SHP77 (cell line): ENCODE measurements at regions not wholly inside any gene's neighbourhood (a gene's known extent, or its start where the extent isn't known, plus 50 kb on each side); places are given as distances from the start of the nearest gene placed in this dataset.
"Not testable (repeated sequence)": the region's sequence is repeated elsewhere in the genome, so short reads cannot be mapped to it uniquely, and the experiment has no call there.

Experiments used
- DNase-seq, 2 experiments: peaks; one replicate each; lab custom pipeline; 2025; lab: John Stamatoyannopoulos, UW

- no peak for DNase-seq
These were observed 289.7 kb upstream of the VSTM2A start for GRCh38 chr7:54252256-54253035.

- no peak for DNase-seq
These were observed 289.2 kb upstream of the VSTM2A start for GRCh38 chr7:54253036-54253373.

- DNase-seq = no peak
These were observed 286.9 kb upstream of the VSTM2A start for GRCh38 chr7:54255242-54255641.

- no peak for DNase-seq
These were observed 283.0 kb upstream of the VSTM2A start for GRCh38 chr7:54259185-54259584.

- DNase-seq = no peak
These were observed 281.2 kb upstream of the VSTM2A start for GRCh38 chr7:54260941-54261371.

DNA sequence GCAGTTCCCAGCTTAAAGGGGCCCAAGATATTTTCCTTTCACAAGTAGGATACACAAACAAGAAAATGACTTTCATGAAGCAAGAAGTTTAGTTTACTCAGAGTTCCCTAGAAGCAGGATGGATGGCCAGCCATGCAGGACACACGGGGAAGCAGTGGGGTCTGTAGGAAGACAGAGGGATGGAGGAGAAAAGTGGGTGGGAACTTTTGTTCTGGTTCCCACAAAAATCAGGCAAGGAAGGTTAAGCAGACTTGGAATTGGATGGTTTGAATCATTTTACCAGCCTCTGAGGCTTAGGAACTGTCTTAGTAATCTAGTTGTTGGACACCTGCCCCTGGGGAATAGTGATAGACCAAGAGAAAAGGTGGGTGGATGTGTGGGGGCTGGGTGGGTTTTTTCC, 263.3 kb upstream of the VSTM2A start:
- DNase-seq = no peak

- no peak for DNase-seq
These were observed 249.8 kb upstream of the VSTM2A start for GRCh38 chr7:54292171-54292925.

GRCh38 chr7:54299426-54299825, 242.7 kb upstream of the VSTM2A start:
- no peak for DNase-seq

DNA sequence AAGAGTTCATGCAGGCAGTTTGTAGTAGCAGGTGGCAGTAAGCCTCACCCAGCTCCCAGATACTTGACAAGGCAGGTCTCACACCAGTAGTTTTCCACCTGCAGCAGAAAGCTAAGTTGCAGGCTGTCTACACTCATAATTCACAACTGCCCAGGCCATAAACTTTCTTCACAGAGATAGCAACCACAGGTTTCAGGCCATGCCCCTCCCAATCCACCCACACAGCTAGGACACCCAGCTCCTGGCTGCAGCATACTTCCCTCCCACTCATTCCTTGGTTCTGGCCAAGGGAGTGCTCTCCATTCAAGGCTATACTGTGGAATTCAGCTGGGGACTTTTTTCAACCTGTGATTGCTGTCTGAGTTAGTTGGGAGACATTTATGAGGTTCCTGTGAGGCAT, 226.2 kb upstream of the VSTM2A start:
- DNase-seq = not testable (repeated sequence)

GRCh38 chr7:54326592-54327167, 215.5 kb upstream of the VSTM2A start:
- DNase-seq = no peak

DNA sequence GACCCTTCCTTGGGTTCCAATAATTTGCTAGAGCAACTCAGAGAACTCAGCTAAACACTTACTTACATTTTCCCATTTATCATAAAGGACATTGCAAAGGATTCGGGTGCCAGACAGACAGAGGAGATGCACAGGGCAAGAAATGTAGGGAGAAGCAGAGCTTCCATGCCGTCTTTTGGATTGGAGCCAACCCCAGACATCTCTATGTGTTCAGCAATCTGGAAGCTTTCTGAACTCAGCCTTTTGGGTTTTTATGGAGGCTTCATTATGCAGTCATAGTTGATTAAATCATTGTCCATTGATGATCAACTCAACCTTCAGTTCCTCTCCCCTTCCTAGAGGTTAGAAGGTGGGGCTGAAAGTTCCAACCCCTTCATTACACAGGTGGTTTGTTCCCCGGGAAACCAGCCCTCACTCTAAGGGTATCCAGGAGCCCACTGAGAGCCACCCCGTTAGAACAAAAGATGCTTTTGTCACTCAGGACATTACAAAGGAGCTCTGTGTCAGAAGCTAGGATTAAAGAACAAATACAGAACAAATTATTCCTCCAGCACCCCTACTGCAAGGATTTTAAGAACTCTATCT, 211.9 kb upstream of the VSTM2A start:
- no peak for DNase-seq

- DNase-seq = no peak
These were observed 210.9 kb upstream of the VSTM2A start for GRCh38 chr7:54331311-54331710.

DNA sequence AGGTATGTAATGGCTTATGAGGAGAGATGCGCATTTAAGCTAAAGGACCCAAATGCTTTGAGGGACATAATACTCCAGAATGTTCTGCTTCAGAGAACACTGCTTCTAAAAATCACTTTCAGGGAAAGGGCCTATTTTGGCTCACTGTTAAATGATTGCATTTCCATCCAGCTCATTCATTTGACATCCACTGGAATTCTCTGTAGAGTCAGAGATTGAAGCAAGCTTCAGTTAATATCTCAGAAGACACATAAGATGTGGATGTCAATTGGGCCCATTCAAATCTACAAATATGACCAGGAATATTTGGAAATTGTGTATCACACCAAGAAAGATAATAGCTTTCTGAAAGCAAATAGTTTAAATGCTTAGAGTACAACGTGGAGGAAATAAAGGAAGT, 209.9 kb upstream of the VSTM2A start:
- DNase-seq = no peak

- DNase-seq = no peak
These were observed 208.2 kb upstream of the VSTM2A start for GRCh38 chr7:54333952-54334351.

DNA sequence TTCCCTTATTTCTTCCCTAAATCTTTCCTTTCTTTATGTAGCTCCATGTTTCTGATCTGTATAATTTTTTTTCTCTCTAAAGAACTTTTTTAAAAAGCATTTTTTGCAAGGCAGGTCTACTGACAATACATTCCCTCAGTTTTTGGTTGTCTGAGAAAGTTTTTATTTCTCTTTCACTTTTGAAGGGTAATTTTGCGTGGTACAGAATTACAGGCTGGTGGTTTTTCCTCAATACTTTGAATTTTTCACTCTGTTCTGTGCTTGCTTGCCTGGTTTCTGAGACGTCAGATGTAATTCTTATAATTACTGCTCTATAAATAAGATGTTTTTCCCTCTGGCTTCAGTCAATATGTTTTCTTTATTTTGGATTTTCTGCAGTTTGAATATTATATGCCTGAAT, 205.4 kb upstream of the VSTM2A start:
- no peak for DNase-seq

GRCh38 chr7:54337466-54337865, 204.7 kb upstream of the VSTM2A start:
- DNase-seq = no peak

DNA sequence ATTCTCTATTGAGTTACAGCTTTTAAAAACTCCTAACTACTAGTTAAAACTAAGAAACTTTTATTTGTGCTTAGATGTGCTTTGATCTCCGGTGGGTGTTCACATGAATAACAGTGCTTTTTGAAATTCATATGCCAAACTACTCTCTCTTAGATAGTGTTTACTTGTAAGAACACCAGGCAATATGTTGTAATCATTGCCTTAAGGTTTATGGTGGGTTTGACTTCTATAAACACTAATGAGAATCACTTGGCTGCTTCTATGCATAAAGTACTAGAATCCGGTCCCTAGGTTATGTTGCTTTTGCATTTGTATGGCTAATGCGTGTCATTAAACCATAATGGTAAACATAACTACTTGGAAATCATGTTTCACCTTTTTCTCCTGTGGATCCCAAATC, 203.9 kb upstream of the VSTM2A start:
- no peak for DNase-seq

- DNase-seq = no peak
These were observed 203.1 kb upstream of the VSTM2A start for GRCh38 chr7:54339073-54339472.

DNA sequence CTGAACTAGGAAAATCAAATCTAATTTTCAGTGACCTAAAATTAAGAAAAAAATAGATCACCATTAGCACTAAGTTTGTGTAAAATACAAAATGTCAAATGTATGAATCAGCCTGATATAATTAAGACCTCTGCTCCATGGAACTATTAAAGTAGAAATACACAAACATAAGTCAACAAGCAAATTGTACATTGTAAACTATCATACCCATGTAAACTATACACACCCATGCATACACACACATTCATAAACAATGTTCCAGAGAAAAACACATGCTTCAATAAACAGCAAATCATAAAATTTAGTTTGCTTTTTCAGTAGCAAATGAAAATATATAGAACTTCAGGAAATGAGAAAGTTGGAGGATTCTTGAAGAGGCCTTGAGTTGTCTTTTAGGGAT, 199.7 kb upstream of the VSTM2A start:
- no peak for DNase-seq

DNA sequence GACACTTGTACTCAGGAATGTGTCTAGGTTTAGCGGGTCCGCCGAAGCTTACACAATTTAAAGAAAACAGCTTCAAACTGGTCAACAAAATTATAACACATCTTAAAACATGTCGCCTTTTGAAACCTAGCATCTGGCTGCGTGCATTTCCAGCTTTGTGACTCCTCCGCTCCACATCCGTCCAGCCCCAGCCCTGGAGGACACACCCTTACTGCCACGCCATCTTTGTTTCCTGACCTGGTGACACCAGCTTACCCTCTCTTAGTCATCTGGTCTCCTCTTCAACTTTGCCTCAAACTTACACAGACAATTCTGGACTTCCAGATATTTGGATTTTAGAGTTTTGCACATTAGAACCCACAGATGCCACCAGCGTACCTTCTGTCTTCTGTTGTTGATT, 198.7 kb upstream of the VSTM2A start:
- DNase-seq = no peak

- DNase-seq = no peak
These were observed 196.4 kb upstream of the VSTM2A start for GRCh38 chr7:54345746-54346145.

DNA sequence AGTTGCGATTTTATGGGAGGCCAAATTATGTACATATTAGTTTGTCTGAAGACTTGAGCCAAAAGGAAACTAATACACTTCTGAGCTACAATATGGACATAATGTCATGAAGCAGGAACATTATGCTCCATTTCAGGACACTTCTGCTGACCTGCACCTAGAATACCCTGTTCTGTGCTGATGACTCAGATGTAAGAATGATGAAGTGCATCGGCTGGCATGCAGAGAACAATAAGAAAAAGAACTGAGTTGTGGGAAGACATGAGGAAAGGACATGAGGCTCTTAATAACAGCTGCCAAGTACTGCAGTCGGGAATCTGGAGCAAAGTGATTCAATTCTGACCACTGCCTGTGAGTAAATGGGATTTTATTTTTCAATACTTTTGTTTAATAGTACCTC, 192.9 kb upstream of the VSTM2A start:
- no peak for DNase-seq

- DNase-seq = no peak
These were observed 187.7 kb upstream of the VSTM2A start for GRCh38 chr7:54354436-54354835.
